Hippocampal formation (tissue), 2 donors: ENCODE measurements at regions not wholly inside any gene's neighbourhood (a gene's known extent, or its start where the extent isn't known, plus 50 kb on each side); places are given as distances from the start of the nearest gene placed in this dataset.
"Not testable (repeated sequence)": the region's sequence is repeated elsewhere in the genome, so short reads cannot be mapped to it uniquely, and the experiment has no call there.

Experiments used
- DNase-seq, 2 donors: peaks; one replicate each; lab custom pipeline; 2025; lab: John Stamatoyannopoulos, UW

DNA sequence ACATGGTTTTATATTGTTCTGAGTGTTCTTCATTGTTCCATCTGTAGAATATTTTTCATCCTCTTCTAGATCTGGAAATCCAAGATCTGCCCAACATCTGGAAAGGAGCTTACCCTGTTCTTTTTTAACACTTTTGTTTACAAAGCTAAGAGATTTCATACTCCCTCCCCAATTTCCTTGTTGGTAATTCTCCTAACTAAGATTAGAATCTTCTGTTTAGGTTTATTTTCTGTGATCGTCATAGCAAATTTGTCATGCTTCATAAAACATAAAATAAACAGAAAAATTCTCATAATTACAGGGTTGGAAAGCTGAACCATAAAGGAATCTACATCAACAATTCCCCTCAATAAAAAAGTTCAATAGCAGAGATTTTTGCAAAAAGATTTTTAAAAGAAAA lies 580.3 kb upstream of the CA10 start:
- DNase-seq = no peak

DNA sequence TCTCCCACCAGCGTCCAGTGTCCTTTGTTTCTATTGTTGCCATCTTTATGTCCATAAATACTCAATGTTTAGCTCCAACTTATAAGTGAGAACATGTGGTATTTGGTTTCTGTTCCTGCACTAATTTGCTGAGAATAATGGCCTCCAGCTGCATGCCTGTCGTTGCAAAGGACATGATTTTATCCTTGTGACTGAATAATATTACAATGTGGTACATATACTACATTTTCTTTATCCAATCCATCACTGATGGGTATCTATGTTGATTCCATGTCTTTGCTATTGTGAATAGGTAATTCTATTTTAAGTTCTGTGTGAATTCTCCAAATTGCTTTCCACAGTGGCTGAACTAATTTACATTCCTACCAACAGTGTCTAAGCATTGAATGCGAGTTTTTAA lies 578.6 kb upstream of the CA10 start:
- no peak for DNase-seq

DNA sequence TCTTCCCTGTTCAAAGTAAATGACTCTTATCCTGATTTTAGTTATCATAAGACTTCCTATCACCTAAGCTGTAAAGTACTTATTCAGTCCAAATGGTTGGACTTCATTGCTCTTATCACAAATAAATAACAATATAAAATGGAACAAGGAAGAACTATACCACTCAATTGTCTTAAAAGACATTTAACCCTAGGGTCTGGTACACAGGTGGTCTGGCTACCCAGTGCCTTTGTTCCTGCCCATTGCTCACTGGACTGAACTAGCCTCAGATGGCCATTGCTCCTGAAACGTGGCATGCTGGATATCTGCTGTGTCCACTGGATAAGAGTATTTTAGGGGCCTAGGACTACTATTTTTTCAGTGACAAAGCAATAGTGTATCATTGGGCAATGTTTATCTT lies 574.3 kb upstream of the CA10 start:
- no peak for DNase-seq

DNA sequence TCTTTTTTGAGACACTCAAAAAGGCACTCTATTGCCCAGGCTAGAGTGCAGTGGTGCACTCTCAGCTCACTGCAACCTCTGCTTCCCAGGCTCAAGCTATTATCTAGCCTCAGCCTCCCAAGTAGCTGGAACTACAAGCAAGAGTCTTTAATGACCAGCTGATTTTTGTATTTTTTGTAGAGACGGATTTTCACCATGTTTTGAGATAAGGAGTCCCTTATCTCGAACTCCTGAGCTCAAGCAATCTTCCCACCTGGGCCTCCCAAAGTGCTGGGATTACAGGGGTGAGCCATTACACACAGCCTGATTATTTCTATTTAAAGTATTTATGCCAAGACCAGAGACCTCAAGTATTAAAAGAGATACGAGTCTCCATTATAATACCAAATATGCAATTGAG lies 566.1 kb upstream of the CA10 start:
- no peak for DNase-seq

DNA sequence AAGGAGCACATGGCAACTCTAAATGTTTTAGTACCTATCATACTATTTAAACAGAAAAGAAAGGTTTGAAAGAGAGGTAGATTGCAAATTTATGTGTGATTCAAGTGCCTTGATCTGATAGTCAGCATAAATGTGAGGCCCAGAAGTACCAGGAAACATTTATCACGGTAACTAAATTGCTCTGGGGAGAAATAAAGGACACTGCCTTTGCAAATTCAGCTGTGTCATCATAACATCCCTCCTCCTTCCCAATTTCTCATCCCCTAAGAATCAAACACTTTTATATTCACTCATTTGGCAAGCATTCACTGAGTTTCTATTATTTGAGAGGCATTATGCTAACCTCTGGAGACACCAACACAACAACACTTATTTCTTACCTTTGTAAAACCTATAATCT lies 563.4 kb upstream of the CA10 start:
- DNase-seq = no peak

DNA sequence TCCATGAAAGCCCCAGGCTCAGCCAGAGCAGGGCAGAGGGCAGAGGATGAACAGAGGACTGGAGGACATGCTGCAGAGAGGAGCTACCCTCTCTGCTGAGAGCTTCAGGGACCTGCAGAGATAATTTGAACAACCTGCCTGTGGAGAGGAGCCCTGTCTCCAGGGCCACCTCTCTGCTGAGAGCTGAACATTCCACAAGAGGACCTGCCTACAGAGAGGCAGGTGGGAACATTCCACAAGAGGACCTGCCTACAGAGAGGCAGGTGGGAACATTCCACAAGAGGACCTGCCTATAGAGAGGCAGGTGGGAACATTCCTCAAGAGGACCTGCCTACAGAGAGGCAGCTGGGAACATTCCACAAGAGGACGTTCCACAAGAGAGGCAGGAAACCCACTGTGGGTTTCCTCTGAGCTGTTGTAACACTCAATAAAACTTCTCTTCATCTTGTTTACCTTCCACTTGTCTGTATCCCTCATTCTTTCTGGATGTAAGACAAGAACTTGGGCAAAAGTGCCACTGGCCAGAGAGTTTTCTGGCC lies 551.9 kb upstream of the CA10 start:
- DNase-seq = no peak

DNA sequence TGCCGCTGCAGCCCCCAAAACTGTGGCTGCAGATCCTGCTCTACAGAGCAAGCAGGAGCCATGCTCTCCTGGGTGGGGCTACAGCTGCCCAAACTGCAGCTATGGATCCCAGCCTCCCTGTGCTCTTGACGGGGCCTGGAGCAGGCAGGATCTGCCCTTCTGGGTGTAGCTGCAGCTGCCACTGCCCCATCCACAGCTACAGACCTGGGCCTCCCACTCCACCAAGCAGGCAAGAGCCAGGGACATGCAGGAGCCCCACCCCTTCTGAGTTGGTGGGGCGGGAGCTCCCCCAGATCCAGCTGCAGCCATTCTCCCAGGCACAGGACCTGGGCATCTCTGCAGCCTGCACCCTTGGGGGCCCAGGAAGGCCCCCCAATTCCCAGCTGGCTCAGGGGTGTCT lies 551.2 kb upstream of the CA10 start:
- DNase-seq = no peak

DNA sequence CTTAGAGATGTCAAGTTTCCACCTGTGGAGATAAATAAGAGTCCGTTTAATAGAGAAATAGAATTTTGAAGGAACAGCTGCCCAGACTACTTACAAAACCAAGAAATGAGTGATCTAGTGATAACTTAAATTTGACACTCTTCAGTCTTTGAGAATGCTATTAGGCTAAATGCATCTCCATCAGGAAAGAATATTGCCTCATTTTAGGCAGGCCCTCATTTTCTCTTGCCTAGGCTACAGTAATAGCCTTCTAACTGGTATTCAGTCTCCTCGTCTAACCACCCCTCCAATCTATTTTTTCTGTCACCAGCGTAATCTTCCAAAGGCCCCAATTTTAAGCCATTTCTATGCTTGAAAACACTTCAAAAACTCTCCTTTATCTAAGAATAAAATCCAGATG lies 537.8 kb upstream of the CA10 start:
- DNase-seq = no peak

DNA sequence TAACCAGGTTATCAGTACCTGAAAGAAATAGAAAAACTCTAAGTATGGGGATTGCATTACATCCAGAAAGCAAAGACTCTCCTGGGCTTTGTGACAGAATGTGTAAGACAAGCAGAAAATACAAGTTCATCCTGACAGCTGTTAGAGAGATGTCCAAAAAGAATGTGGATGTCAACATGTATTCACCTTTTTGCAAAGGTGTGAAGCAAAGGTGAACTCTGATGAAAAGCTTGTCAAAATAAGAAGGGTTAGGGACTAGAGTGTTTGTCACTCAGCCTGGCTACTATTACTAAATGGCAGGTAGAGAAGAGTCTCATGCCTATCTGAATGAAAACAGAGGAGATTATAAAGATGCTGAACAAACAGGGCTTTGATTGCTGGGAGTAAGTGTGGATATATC lies 527.6 kb upstream of the CA10 start:
- no peak for DNase-seq

DNA sequence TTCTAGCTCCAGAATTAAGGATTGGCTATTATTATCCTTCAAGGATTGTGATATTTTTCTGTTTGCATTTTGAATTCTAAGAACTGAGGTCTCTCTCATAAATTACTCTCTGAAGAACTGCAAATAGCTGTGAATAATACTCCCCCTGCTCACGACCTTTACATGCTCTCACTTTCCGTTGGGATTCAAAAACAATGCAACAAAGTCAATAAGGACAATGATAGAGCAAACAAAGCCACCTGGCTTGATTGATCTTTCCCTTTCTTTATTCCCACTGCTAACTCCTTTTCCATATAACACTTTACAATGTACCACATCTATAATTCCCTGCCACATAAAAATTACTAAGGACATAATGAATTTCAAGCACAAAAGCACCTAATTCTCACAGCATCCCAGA lies 523.0 kb upstream of the CA10 start:
- DNase-seq = no peak

DNA sequence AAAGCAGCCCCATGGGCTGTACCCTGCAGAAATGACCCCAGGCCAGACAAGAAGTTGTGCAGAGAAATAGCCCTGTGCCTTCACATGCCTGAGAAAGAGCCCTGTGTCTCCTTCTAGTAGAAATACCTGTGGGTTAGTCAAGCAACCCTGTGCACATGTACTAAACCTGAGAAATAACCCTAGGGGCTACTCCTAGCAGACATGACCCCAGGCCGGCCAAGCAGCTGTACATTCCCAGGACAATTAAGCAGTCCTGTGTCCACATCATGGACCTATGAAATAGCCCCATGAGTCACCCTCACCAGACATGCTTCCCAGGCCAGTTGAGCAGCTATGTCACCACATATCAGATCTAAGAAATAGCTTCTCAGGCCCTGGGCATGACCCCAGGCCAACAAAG lies 519.7 kb upstream of the CA10 start:
- DNase-seq = no peak

DNA sequence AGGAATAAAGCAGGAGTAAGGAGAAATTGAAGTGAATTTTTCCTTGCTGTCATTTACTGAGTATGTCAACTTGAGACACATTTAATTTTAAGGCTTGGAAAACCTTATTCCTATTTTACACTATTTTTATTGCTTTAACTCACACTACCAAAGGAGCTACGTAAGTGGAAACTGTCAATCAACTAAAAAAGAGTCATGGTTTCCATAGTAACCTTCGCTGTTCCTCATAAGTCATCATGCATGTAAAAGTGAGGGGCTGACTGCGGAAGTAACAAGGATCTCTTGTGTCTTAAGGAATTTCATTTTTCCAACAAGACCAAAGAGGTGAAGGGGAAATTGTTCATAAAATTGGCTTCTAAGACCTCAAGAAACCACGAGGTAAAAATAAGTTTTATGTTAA lies 516.2 kb upstream of the CA10 start:
- no peak for DNase-seq

DNA sequence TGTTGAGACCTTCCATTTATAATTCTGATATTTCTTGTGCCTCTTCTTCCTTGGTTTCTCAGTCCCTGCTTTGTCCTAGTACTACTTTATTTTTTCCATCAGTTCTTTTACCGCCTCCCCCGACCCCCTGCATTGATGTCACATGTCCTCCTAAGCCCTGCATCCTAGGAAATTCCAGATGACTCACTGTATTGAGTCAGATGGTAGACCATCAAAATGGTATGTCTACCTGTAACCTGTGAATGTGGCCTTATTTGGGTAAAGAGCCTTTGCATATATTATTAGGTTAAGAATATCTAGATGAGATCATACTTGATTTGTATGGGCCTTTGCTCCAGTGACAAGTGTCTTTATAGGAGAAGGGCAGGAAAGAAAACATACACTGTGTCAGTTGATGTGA lies 515.3 kb upstream of the CA10 start:
- DNase-seq = no peak

DNA sequence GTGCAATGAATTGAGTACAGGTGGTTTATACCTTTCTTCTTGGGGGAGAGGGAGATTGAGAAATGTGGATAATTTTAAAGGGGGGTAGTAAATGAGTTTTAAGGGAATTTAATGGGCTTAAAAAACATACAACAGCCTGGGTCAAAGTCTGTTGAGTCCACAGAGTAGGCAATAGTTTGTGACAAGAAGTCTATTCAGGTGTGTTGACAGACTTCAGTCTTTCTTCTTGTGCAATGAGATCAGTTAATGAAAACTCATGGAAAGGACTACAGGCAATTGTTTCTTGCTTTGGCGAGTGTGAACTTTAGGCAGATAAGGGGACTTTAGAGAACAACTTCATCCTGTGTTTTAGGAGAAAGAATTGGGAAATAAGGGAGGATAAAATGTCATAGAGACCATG lies 507.8 kb upstream of the CA10 start:
- DNase-seq = no peak

DNA sequence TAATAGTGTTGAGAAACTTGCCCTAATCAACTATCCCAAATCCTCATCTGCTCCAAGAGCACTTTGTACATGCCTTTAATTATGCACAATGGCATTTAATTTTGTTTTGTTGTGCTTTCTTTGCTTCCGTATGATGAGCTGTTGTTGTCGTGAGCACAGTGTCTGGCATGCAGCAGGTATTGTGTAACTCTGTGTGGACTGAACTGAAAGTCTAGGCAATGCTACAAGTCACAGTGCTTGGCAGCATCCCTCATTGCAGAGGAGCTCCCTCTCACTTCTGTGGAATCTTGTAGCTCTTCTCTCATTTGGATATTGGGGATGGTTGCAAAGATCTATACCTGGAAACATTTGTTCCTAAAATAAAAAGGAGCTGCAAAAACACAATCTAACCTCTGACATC lies 502.2 kb upstream of the CA10 start:
- no peak for DNase-seq

DNA sequence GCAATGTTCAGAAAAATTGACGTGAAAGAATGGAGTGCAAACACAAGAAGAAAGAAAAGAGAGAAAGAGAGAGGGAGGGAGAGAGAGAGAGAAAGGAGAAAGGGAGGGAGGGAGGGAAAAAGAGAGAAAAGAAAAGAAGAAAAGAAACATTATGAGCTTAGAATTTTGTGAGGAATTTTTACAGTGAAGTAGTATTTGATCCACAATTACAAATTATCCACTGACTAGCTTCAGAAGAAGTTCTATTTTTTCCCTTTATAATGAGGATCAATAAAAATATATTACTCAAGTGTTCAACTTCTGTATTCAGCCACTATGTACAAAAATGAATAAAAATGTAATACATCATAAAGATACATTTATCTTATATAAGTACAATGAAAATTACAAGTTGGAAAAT lies 494.5 kb upstream of the CA10 start:
- DNase-seq = no peak

DNA sequence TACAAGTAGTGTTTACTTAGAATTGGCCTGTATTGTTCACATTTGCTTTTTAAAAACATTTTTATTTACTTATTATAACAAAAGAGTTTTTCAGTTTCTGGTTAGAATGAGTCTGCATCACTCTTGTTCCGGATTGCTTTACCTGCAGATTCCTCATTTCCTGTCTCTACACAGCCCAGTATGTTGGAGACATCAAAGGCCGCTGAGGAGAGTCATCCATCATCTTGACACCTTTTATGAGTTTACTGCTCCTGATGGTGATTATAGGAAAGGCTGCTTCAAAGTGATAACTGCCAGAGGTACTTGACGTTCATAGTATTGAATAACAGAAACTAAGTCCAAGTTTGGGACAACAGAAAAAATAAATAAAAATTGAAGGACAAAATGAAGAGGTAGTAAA lies 490.5 kb upstream of the CA10 start:
- DNase-seq = no peak

DNA sequence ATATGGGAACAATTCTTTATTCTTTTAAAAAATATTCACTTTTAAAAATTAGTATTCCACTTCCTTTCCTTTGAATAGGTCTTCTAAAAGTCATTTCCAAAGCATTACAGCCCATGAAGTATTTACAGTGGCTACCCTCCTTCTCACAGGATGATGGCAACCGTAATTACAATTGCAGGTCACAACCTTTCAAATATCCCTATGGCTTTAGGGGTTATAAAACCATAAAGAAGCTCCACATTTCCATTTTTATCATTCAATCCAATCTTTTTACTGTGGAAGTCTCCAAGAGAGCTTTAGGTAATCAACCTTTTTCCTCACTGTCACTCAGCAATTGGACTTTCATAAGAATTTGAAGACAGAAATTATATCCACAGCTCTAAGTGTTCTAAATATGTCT lies 488.9 kb upstream of the CA10 start:
- no peak for DNase-seq

DNA sequence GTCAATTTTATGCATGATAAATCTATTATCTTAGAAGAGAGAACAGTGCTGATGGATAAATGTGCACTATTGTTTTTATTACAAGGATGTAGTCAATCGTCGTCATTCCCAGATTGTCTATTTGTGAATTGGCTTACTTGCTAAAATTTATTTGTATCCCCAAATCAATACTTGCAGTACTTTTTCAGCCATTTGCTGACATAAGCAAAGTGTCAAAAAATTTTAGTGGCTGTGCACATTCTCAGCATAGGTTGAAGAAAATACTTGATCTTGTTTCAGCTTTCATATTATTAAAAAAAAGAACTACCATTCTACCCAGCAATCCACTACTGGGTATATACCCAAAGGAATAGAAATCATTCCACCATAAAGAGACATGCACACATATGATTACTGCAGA lies 477.9 kb upstream of the CA10 start:
- DNase-seq = no peak

DNA sequence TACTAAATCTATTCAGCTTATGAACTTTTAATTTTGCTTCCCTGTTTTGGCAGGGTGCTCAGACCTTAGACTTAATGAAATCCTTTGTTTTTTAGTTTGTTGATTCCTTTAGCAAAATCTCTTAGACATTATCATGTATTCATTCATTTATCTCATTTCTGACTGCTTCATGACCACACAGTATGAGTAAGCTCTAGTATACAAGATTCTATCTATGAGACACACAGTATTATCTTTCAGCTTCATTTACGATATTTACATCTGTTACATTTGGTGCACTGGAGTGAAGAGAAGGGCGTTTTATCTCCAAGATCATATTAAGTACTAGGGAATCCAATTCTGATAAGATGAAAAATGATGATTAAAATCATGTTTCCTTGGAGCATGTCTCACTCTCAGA lies 448.1 kb upstream of the CA10 start:
- DNase-seq = no peak

DNA sequence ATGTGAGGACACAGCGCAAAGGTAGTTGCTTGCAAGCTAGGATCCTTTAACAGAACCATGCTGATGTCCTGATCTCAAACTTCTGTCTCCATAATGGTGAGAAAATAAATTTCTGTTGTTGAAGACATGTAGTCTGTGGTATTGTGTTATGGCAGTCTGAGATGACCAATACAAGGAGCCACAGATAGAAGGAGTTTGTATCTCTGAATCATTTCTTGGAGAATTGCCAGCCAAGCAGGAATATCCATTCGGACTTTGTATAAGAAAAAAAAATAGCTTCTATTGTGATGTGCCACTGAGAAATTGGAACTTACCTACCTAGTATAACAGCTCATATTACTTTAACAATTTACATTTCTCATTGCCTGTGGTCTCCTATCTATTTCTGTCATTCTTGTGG lies 447.6 kb upstream of the CA10 start:
- DNase-seq = no peak

DNA sequence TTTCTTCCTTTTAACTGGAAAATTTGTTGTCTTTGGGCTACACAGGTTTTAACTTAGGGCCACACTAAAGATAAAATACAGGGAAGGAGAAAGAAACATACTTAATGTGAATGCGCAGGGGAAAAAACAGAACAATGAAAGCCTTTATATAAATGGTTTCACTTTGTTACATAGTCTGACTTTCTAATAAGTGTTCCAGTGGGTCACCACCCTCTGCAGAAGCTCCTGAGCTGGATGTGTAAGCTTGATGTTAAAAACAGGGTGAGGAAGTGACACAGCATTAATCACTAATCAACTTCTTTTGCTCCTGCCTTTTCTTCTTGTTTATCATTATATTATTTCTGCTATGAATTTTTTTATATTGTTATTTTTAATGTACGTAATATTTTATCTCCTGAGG lies 445.6 kb upstream of the CA10 start:
- DNase-seq = no peak

DNA sequence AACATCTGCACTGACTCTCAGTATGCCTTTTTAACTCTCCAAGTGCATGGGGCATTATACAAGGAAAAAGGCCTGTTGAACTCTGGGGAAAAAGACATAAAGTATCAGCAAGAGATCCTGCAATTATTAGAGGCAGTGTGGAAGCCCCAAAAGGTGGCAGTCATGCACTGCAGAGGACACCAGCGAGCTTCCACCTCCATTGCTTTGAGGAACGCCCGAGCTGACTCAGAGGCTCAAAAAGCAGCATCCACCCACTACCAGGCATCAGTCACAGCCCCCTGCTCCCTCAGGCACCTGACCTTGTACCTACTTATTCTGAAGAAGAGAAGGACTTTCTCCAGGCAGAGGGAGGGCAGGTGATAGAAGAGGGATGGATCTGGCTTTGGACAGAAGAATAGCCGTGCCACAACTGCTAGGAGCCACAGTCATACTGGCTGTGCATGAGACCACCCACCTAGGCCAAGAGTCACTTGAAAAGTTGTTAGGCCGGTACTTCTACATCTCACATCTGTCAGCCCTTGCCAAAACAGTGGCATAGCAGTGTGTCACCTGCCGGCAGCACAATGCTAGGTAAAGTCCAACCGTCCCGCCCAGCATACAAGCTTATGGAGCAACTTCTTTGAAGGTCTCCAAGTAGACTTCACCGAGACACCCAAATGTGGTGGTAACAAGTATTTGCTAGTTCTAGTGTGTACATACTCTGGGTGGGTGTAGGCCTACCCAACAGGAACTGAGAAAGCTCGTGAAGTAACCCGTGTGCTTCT lies 439.1 kb upstream of the CA10 start:
- DNase-seq = not testable (repeated sequence)

DNA sequence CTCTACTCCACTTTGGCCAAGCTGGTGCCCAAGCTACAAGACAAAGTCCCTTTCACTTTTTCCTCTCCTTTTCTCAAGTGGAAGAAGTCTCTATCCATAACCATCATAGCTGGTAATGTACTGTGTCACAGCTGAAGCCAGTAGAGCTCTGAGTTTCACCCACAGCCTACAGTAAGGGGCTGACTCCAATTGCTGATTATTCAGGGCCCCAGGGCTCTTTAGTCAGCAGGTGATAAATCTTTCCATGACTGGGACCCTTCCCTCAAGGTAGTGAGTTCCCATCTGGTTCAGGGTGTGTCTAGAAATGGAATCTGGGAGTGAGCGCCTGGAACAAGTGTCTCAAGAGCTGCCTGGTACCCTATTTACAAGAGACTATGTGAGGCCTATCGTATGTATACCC lies 436.0 kb upstream of the CA10 start:
- no peak for DNase-seq
